GM18508 (cell line): ENCODE measurements at regions not wholly inside any gene's neighbourhood (a gene's known extent, or its start where the extent isn't known, plus 50 kb on each side); places are given as distances from the start of the nearest gene placed in this dataset.
"Not testable (repeated sequence)": the region's sequence is repeated elsewhere in the genome, so short reads cannot be mapped to it uniquely, and the experiment has no call there.

ENCODE experiments used
- ATAC-seq: cut with Tn5 transposase; IDR thresholded peaks from one replicate; pipeline ENCODE4 v1.9.1; 2021; ENCODE audit warnings: moderate number of reproducible peaks; ENCODE audit not compliant: insufficient read depth, unreplicated experiment

DNA sequence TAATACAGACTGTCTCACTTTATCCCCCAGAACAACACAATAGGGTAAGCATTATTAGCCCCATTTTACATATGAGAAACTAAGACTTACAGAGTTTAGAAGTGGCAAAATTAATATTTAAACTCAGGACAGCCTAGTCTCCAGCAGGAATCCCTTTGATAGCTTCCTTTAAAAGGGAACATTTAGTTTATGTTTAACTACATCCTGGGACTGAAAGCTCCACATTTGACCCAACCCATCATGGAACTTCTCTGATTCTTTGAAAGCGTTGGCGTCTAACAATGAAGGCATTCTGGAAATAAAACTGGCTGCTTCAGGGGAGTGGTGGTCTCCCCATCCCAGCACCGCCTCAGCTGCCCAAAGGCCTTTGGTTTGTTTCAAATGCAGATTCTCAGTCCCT lies 250.6 kb upstream of the NFIA start:
- no peak for ATAC-seq

DNA sequence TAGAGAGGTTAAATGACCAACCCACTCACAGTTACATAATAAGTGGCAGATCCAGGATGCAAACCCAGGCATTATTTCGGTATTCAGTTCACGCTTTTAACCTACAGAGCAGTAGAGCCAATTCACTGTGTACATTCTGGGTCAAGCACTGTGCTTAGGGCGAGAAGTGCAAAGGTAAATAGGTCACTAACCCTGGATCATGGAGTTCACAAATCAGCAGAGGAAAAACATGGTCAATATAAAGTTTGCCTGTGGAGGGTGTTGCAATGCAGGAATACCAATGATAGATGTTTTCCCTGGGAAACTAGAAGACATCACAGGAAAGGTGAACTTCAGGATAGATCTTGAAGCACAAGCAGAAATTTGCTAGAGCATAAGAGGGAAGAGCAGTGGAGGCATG lies 253.4 kb upstream of the NFIA start:
- ATAC-seq = no peak

DNA sequence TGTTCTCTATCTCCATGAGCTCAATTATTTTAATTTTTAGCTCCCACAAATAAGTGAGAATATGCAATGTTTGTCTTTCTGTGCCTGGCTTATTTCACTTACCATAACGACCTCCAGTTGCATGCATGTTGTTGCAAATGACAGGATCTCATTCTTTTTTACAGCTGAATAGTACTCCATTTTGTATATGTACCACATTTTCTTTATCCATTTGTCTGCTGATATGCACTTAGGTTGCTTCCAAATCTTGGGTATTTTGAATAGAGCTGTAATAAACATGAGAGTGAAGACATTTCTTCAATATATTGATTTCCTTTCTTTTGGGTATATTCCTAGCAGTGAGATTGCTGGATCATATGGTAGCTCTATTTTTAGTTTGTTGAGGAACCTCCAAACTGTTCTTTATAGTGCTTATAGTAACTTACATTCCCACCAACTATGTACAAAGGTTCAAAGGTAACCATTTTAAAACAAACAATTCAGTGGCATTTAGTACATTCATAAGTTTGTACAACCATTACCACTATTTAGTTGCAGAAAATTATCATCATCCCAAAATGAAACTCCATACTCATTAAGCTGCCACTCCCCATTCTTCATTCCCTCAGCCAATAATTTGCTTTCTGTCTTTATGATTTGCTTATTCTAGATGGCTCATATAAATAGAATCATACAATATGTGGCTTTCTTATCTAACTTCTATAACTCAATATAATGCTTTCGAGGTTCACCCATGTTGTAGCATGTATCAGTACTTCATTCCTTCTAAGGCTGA lies 255.9 kb upstream of the NFIA start:
- no peak for ATAC-seq

DNA sequence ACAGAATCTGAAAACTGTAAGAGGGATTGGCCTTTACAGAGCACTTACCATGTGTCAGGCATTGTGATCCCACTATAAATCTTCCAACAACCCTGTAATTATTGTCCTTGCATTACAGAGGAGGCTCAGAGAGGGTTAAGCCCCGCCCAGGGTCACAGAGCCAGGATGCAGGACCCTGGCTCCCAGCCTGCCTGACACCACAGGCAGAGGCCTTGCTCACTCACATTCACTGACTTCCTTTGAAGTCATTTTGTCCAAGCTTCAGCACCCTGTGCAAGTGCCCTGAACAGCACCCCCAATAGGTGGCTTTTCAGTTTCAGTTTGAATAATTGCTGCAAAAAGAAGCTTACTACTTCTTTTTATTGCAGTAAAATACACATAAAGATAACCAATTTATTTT lies 256.8 kb upstream of the NFIA start:
- ATAC-seq = no peak

DNA sequence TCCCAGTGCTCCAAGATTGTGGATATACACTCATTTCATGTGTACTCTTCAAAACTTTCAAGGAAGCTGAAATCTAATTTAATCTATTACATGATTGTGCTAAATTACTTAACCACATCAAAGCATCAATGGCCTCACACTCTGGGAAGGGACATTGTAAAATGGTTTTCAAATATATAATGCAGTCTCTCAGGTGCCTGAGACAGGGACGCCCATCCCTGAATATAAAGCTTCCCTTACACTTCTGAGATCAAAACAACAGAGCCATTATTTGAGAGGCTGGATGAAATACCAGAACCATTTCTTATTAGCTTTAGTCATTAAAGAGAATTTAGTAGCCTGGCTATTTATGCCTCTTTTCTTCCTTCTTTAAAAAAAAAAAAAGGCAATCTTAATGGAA lies 259.2 kb upstream of the NFIA start:
- ATAC-seq = no peak

DNA sequence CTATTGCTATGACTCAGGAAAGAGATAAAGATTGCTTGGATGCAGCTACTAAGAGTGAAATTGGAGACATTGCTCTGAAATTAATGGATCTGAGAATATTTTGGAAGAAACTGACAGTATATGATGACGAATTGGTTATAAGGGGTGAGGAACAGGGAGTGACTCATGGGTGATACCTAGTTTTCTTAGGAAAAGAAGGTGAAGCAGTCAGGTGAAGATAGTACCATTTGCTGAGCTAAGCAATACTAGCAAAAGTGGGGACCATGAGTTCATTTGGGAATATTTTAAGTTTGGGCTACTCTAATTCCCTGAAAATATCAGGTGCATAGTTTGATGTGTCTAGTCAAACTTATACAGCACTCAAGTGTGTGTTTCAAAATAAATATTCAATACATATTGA lies 260.1 kb upstream of the NFIA start:
- ATAC-seq = no peak

DNA sequence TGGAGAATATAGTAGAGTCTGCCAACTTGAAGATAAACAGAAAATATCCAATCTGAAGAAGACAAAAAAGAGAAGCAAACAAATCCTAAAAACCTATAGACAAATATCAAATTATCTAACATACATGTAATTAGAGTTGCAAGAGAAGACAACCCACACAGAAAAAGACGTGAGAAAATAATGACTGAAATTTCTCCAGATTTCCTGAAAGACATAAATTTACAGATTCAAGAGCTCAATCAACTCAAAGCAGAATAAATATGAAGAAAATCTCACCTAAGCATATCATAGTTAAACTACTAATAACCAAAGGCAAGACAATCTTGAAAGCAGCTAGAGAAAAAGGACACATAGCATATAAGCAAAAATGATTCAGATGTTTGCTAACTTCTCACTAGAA lies 261.2 kb upstream of the NFIA start:
- no peak for ATAC-seq

DNA sequence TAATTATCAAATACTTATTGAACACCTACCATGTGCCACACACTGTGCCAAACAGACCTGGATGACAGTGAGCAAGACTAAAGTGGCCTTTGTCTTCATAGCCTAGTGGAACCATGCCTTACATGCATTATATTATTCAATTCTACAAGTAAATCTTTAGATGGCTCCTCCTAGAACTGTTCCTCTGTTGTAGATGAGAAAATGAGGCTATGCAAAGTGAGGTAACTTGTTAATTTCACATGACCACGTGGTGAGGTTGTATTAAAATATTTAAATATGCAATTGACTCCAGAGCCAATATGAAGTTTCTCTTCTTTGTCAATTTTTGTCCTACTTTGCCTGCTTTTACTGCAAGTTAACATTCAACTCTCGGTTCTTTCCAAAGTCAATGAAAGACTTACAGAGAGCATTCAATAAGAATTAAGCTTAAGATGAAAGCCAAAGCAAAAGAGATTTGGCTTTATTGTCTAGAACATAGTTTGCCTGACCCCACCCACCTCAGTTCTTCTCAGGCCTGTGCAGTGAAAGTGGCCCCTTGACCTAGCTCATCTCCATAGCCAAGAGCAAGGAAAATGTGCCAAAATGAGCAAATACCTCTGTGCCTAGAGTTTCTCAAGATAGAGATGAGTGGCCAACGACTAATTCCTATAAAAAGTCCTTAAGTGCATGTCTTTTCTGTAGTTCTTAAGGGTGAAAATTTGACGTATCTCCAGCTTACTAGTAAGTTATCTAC lies 263.2 kb upstream of the NFIA start:
- ATAC-seq = no peak

DNA sequence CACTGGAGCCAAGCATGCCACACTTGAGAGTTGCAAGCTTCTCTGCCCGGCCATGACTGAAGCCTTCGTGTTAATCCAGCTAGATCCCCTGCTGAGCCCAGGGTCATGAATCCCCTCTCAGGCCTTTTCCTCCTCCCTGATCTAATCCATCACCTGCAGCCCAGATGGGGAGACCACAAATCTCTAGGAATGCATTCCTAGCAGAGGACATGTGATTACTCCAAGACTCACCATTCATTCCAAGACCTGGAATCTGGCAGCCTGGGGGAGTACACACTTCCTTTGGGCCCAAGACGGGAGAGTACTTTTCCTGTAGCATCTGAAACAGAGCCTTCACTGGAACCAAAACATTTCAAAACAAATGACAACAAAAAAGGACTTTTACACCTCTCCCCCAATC lies 269.3 kb upstream of the NFIA start:
- no peak for ATAC-seq

DNA sequence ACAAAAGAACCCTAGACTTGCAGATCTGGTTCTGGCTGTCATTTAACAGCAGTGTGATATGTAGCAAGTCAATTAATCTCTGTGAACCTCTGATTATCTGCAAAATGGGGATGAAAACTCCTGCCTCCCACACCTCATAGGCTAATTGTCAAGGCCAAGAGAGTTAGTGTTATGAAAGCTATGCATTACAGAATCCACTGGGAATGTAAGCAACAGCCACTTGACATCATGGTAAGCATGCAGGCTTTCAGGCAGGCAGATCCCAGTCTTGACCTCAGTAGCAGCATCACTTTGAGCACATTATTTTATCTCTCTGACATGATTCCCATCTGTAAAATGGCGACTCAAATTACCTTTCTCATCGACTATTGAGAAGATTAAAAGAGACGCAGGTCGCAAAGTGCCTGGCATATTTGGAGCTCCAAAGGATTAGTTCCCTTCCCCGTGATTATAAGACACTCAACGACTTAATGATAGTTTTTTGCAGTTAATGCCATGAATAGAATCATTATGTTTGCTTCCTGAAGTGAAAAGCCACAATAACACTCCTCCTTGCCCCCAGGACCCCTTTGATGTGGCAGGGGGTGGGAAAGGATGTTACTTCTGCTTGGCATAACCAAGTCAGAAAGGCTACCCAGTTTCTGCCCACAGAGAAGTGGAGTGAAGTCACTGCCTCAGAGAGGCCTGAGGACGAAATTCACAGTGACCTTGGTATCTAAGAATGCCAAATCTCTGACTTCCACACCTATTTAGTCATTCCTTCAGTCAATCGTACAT lies 273.0 kb upstream of the NFIA start:
- no peak for ATAC-seq

DNA sequence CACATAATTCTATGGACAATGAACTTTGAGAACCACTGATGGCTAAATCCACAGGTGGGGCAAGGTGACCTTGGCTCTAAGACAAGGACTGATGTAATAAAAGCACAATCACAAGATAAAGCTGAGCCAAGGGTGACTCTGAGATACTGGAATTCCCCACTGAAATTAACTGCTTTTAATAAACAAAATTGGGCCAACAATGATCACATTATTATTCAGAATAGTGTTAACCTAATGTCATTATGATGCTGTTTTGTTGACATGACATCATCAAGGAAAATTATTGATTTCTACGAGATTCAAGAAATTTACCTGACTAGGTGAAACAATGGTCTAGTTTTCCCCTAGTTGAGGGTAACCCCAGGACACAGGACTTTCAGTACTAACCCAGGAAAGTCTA lies 273.7 kb upstream of the NFIA start:
- no peak for ATAC-seq

DNA sequence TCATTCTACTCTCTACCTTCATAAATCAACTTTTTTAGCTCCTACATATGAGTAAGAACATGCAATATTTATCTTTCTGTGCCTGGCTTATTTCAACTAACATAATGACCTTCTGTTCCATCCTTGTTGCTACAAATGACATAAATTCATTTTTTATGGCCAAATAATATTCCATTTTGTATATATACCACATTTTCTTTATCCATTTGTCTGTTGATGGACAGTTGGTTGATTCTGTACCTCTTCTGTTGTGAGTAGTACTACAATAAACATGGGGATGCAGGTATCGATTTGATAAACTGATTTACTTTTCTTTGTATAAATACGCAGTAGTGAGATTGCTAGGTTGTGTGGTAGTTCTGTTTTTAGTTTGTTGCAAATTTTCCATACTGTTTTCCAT lies 279.5 kb upstream of the NFIA start:
- no peak for ATAC-seq

DNA sequence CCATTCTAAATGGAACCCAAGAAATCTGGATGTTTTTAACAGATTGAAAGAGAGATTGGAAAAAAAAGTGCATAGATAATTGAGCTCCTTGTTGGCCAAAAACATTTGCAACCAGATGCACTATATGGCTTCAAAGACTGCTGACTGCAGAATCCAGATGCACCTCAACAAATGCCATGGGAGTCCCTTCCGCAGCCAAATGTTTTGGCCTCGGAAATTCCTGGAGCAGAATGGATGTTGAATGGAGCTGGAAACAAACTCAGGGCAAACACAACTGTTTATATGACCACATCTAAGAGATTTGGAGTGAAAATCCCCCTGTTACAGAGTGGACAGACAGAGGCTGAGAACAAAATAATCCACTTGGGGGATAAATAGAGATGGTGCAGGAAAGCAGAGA lies 285.0 kb upstream of the NFIA start:
- ATAC-seq = no peak

DNA sequence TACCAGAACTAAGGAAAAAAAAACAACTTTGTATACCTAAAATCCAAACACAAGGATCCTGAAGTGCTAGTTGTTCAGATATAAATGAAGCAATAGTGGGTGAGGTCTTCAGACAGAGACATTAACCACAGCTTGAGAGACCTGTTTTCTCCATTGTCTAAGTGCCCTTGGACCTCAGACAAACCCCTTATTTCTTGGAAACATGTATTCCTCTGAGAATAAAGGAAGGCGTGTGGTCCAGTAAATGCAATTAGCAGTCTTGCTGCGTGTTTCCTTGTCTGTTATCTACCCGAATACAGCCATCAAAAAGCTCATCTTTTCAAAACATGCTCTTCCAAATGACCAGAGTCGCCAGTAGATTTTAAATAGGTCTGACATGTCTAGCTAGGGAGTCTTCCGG lies 291.1 kb upstream of the NFIA start:
- no peak for ATAC-seq

DNA sequence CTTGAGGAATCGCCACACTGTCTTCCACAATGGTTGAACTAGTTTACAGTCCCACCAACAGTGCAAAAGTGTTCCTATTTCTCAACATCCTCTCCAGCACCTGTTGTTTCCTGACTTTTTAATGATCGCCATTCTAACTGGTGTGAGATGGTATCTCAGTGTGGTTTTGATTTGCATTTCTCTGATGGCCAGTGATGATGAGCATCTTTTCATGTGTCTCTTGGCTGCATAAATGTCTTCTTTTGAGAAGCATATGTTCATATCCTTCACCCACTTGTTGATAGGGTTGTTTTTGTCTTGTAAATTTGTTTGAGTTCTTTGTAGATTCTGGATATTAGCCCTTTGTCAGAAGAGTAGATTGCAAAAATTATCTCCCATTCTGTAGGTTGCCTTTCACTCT lies 309.3 kb upstream of the NFIA start:
- not testable (repeated sequence) for ATAC-seq

DNA sequence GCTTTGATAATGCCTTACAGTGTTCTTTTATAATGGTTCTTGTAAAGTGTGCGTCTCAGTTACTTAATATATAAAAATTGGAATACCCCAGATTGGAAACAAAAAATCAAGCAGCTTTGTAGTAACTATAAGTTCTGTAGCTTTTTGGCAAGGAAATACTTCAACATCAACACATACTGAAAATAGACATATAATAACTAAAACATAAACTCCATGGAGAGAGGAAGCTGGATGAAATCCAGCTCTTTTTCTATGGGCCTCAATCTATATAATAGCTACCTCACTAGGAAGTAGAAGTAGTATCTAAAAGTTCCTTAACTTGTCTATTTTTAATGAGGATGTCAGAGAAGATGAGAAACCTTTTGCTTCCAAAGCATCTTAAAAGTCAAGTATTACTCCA lies 313.3 kb upstream of the NFIA start:
- ATAC-seq = no peak

DNA sequence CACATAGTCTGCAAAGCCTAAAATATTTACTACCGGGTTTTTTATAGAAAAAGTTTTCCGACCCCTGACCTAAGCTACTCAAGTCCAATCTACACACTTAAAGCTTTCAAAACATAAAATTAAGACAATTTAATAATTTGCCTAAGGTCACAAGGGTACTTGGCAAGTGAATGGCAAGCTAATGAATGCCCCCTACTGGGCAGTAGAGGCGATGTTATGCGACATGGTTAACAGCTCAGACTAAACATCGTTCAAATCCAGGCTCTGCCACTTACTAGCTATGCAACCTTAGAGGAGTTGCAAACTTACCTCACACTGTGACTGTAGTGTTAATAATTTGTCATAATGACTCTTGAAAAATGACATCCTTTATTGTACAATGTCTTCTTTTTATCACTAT lies 317.2 kb upstream of the NFIA start:
- no peak for ATAC-seq

DNA sequence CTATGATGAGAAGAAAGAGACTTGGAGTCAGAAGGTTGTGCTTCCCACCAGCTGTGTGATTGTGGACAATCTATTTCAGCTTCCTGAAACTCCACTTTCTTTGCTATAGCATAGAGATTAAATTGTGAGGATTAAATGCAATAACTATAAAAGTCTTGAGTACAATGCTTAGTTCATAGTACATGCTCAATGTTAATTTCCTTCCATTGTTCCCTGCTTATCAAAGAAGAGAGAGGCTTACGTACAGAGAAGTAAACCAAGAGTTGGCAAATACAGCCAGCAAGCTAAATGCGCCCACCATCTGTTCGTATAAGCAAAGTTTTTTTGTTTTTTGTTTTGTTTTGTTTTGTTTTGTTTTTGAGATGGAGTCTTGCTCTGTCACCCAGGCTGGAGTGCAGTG lies 317.9 kb upstream of the NFIA start:
- no peak for ATAC-seq

DNA sequence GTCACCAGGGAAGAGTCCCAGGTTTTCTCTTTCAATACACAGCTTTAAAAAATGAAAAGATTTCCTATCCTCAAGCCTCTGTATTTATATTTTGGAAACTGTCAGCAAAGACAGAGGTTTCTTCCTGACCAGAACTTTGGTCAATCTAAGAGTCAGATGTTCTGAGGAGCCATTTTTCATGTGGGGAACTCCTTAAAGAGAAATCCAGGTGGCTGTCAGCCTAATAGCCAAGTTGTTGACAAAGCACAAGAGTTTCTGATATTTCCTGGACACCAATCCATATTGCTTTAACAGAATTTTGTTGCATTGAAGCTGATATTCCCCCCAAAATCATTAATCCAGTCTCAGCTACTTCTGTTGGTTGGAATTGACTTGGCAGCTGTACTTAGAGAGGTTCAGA lies 318.6 kb upstream of the NFIA start:
- no peak for ATAC-seq

DNA sequence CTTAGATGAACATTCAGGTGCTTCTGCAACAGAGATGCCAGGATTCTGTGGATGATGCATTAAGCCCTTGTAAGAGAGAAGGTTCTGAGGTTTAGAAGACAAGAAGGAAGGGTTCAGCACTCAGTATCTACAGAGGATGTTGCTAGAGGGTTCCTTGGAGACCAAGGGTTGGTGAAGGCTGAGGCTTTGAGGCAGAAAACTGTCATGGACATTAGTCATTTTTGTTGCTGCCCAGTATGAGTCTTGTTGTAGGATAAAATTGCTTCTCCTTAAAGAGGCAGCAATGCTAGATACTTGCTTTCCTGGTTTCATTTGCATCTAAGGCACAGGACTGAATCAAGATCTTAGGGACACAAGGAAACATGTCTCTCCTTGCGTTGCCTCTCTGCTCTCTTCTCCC lies 319.4 kb upstream of the NFIA start:
- ATAC-seq = no peak

DNA sequence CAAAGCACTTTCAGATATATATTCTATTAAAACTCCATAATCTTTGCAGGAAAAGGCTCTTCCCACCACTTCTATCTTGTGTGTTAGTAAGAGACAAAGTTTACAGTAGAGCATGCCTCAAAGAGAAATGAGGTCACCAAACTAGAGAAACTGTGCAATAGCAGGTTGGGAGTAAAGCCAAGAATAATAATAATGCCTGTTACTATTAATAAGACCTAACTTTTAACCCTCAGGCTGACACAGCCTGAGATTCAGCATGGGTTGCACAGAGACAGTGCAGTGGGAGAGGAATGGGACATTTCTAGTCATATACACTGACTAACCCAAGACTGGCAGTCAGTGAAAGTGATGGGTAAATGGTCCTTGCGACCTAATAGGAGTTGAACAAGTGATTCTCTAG lies 320.2 kb upstream of the NFIA start:
- no peak for ATAC-seq
